IMR-90 (cell line): ENCODE measurements at regions not wholly inside any gene's neighbourhood (a gene's known extent, or its start where the extent isn't known, plus 50 kb on each side); places are given as distances from the start of the nearest gene placed in this dataset.

Experiments
- NFE2L2 ChIP-seq: fragments of 150-350 bp; IDR thresholded peaks from 2 replicates; pipeline ENCODE4 v1.6.1; 2016; ENCODE audit warnings: low read depth, mild to moderate bottlenecking, low read length
- POLR2A ChIP-seq: IDR thresholded peaks from 2 replicates; pipeline ENCODE4 v1.6.1; 2012; ENCODE audit warnings: mild to moderate bottlenecking, low read depth, low read length
- RAD21 ChIP-seq: IDR thresholded peaks from 2 replicates; pipeline ENCODE4 v1.6.1; 2012; ENCODE audit warnings: low read length, improper control_type of control experiment
- RCOR1 ChIP-seq: IDR thresholded peaks from 2 replicates; pipeline ENCODE4 v1.6.1; 2012; ENCODE audit warnings: mild to moderate bottlenecking, low read length, improper control_type of control experiment; ENCODE audit not compliant: insufficient replicate concordance
- TF ChIP-seq, protein P1 (sequence below): conservative IDR thresholded peaks from 2 replicates; pipeline ENCODE4 v1.5.1; 2012; ENCODE audit warnings: mild to moderate bottlenecking, low read depth, low read length, improper control_type of control experiment
- TF ChIP-seq, protein P2 (sequence below): fragments of 150-350 bp; IDR thresholded peaks from 2 replicates; pipeline ENCODE4 v1.6.1; 2017; ENCODE audit warnings: mild to moderate bottlenecking, antibody characterized with exemption, low read length, low read depth

- no peak for TF ChIP-seq POLR2A
- TF ChIP-seq, protein P1, sequence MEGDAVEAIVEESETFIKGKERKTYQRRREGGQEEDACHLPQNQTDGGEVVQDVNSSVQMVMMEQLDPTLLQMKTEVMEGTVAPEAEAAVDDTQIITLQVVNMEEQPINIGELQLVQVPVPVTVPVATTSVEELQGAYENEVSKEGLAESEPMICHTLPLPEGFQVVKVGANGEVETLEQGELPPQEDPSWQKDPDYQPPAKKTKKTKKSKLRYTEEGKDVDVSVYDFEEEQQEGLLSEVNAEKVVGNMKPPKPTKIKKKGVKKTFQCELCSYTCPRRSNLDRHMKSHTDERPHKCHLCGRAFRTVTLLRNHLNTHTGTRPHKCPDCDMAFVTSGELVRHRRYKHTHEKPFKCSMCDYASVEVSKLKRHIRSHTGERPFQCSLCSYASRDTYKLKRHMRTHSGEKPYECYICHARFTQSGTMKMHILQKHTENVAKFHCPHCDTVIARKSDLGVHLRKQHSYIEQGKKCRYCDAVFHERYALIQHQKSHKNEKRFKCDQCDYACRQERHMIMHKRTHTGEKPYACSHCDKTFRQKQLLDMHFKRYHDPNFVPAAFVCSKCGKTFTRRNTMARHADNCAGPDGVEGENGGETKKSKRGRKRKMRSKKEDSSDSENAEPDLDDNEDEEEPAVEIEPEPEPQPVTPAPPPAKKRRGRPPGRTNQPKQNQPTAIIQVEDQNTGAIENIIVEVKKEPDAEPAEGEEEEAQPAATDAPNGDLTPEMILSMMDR = no peak
- TF ChIP-seq RCOR1 = no peak
- TF ChIP-seq, protein P2, sequence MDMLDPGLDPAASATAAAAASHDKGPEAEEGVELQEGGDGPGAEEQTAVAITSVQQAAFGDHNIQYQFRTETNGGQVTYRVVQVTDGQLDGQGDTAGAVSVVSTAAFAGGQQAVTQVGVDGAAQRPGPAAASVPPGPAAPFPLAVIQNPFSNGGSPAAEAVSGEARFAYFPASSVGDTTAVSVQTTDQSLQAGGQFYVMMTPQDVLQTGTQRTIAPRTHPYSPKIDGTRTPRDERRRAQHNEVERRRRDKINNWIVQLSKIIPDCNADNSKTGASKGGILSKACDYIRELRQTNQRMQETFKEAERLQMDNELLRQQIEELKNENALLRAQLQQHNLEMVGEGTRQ = no peak
- TF ChIP-seq NFE2L2 = no peak
- no peak for TF ChIP-seq RAD21
These were observed 360.8 kb upstream of the NEGR1 start for GRCh38 chr1:72643142-72643541.
